HG03045 (cell line): ENCODE measurements at regions not wholly inside any gene's neighbourhood (a gene's known extent, or its start where the extent isn't known, plus 50 kb on each side); places are given as distances from the start of the nearest gene placed in this dataset.

Experiments used
- ATAC-seq: cut with Tn5 transposase; IDR thresholded peaks from one replicate; pipeline ENCODE4 v1.9.1; 2021; ENCODE audit warnings: mild to moderate bottlenecking, moderate library complexity; ENCODE audit not compliant: unreplicated experiment

- ATAC-seq: no peak
Measured at GRCh38 chr17:79164913-79165695, 90.5 kb downstream of the ENGASE start.

GRCh38 chr17:79164408-79164807 is 89.8 kb downstream of the ENGASE start:
- no peak for ATAC-seq

GRCh38 chr17:79163071-79163470 is 88.4 kb downstream of the ENGASE start:
- no peak for ATAC-seq

- ATAC-seq: no peak
Measured at GRCh38 chr17:79162012-79162963, 87.7 kb downstream of the ENGASE start.

GRCh38 chr17:79160980-79161636 is 86.5 kb downstream of the ENGASE start:
- no peak for ATAC-seq

GRCh38 chr17:79159926-79160325 is 85.3 kb downstream of the ENGASE start:
- ATAC-seq: no peak

- no peak for ATAC-seq
Measured at GRCh38 chr17:79159471-79159870, 84.8 kb downstream of the ENGASE start.

- ATAC-seq: no peak
Measured at GRCh38 chr17:79156463-79157095, 82.0 kb downstream of the ENGASE start.

- ATAC-seq: no peak
Measured at GRCh38 chr17:79155701-79156100, 81.1 kb downstream of the ENGASE start.

- no peak for ATAC-seq
Measured at GRCh38 chr17:79154951-79155585, 80.4 kb downstream of the ENGASE start.

- no peak for ATAC-seq
Measured at GRCh38 chr17:79154446-79154845, 79.8 kb downstream of the ENGASE start.

- no peak for ATAC-seq
Measured at GRCh38 chr17:79153367-79154130, 78.9 kb downstream of the ENGASE start.

GRCh38 chr17:79152636-79153035 is 78.0 kb downstream of the ENGASE start:
- no peak for ATAC-seq

GRCh38 chr17:79152110-79152509 is 77.5 kb downstream of the ENGASE start:
- no peak for ATAC-seq

GRCh38 chr17:79150799-79151198 is 76.2 kb downstream of the ENGASE start:
- no peak for ATAC-seq

- ATAC-seq: no peak
Measured at GRCh38 chr17:79150035-79150733, 75.6 kb downstream of the ENGASE start.

GRCh38 chr17:79148584-79148983 is 74.0 kb downstream of the ENGASE start:
- ATAC-seq: no peak

GRCh38 chr17:79147746-79148506 is 73.3 kb downstream of the ENGASE start:
- no peak for ATAC-seq
